HG03571 (cell line): ENCODE measurements at regions not wholly inside any gene's neighbourhood (a gene's known extent, or its start where the extent isn't known, plus 50 kb on each side); places are given as distances from the start of the nearest gene placed in this dataset.

ENCODE experiments used
- ATAC-seq: cut with Tn5 transposase; IDR thresholded peaks from one replicate; pipeline ENCODE4 v1.9.1; 2021; ENCODE audit not compliant: unreplicated experiment

GRCh38 chr20:6265204-6265904 lies 142.5 kb upstream of the FERMT1 start:
- no peak for ATAC-seq

DNA sequence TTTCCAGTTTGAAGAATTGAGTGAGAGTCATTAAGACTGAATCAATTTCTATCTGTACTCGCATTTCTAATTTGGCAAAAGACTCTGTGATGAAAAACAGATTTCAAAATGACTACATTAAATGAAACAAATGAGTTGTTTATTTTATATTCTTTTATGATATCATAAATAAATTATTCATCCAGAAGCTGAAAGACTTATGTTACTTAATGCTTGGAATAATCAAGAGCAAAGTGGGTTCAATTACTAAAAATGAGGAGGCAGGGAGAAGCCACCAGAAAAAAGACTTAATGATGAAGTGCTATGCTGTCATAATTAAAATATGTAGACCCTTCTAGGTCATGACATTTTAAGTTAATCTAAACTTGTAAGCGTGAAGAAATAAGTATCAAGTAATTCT lies 130.6 kb upstream of the FERMT1 start:
- no peak for ATAC-seq

DNA sequence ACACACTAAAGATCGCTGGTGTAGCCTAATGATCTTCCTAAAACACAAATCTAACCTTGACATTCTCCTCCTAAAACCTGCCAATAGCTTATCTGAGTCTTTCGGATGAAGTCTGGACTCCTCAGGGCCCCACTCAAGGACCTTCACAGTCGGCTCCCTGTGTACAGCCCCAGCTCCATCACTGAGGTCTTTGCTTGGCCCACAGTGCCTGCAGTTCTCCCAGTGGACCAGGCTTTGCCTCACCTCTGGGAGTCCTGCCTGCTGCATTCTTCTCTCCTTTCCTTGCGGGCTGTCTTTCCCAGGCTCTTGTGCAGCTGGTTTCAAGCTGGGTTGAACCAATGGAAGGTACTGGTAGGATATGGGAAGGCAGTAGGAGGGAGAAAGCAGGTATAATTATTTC lies 122.6 kb upstream of the FERMT1 start:
- ATAC-seq, result no peak

DNA sequence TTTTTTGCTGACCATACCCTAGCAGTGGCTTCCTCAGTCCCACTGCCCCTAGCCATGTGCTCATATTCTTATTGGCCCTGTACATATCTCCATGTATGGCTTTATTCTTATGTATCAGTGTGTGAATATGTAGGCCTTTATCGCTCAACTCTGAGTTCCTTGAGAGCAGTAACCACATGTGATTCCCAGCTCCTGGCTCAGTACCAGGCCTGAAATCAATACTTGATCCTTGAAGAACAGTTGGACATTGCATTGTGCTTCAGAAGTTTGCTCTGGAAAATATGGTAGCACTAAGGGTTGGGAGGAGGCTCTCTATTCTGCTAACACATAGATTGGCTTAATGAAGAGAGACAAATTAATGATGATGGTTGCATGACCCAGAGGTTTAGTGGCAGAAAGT lies 118.8 kb upstream of the FERMT1 start:
- no peak for ATAC-seq

GRCh38 chr20:6240059-6240458 lies 117.2 kb upstream of the FERMT1 start:
- ATAC-seq, result no peak

DNA sequence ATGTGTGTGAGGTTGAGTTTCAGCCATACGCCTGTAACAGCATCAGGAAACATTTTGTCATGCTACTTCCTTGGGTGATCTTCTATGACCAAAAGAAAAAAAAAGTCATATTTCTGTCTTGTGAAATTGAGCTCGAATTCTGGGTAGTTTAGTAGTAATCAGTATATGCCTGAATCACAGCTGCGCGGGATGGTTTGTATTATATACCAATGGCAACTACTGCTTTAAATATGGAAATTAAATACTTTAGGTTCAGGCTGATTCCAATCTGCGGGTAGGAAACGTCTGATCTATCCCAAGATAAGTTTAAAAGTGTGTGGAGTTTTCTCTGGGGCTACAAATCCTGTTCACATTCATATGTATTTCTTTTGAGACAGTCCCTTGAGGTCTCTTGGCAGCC lies 115.6 kb upstream of the FERMT1 start:
- ATAC-seq, result no peak

DNA sequence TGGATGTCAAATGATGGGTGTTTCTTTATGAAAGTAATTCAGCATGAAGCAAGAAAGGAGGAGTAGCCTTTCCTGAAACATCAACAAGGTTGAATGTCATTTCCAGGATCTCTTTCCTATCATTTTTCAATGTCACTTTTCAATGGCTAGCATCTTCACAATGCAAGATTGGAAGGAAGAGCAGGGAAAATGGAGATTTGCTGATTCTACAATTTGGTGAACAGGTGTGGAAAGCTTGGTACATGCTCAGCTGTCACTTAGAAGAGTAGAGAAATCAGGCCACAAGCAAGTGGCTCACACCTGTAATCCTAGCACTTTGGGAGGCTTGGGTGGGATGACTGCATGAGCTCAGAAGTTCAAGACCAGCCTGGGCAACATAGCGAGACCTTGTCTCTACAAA lies 112.7 kb upstream of the FERMT1 start:
- ATAC-seq, result no peak

GRCh38 chr20:6232436-6232835 lies 109.6 kb upstream of the FERMT1 start:
- ATAC-seq, result no peak

GRCh38 chr20:6231556-6231955 lies 108.7 kb upstream of the FERMT1 start:
- no peak for ATAC-seq

DNA sequence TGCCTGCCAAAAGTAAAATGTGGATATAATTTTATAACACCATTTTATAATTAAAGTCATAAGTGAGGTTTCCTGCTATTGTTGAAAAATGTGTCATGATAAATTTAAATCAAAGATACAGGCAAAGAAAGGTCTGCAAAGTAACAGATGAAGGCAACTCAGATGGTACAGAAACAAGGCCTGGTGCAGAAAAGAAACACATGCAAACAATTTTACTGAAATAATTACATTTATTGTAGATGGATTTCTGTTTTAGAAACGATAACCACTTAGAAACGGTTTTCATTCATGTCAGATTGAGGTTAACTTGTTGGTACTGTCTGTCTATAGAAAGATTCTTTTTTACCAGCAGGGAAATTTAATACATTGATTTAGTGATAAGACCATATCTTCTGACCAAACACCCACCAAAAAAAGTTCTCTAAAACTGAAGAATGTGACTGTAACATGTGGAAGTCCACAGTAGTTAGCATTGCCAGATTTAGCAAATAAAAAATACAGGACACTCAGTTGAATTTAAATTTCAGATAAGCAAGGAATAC lies 105.5 kb upstream of the FERMT1 start:
- ATAC-seq, result no peak

- ATAC-seq, result no peak
Observed at GRCh38 chr20:6213311-6213710, 90.5 kb upstream of the FERMT1 start.

DNA sequence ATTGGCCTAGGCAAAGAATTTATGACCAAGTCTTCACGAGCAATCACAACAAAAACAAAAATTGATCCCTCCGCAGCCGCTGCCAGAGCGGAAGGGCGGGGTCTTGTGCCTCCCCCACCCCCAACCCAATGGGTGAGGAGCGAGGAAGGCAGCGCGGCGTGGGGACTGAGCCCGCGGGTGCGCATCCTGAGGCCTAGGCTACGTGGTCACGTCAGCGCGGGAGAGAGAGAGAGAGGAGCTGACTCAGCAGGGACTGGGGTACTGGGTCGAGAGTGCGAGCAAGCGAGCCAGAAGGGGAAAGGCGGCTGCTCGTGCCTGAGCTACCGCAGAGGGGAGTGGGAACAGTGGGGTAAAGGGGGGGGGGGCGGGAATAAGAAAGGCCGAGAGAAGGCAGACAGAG lies 90.1 kb upstream of the FERMT1 start:
- no peak for ATAC-seq

DNA sequence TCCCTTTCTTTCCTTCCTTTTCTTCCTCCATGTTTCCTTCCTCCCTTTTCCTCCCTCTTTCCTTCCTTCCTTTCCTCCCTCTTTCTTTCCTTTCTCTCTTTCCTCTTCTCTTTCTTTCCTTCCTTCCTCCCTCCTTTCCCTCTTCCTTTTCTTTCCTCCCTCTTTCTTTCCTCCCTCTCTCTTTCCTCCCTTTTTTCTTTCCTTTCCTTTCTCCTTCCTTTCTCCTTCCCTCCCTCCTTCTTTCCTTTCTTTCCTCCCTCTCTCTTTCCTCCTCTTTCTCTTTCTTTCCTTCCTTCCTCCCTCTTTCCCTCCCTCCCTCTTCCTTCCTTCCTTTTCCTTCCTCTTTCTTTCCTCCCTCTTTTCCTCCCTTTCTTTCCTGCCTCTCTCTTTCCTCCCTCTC lies 86.3 kb upstream of the FERMT1 start:
- ATAC-seq, result no peak

GRCh38 chr20:6200092-6200491 lies 77.3 kb upstream of the FERMT1 start:
- no peak for ATAC-seq

- ATAC-seq, result no peak
Observed at GRCh38 chr20:6185268-6185667, 62.4 kb upstream of the FERMT1 start.

GRCh38 chr20:6184086-6184485 lies 61.3 kb upstream of the FERMT1 start:
- no peak for ATAC-seq

GRCh38 chr20:6180531-6180930 lies 57.7 kb upstream of the FERMT1 start:
- no peak for ATAC-seq

DNA sequence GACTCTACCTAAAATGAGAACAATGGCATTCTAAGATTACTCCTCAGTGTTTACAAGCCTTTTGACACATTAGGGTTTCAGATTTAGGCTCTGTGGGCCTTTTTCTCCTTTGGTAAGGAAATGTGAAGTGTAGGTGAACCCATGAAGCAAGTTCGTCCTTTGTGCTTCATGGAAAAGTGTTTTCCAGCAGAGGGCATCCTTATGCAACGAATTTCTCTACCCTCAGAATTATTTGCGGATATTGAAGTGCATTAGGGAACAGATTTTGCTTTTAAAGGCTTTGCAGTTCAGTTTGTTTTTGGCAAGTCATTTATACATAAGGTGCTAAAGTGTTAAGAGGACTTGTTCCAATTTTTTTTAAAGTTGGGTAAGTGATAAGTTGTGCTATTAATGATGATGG lies 55.7 kb upstream of the FERMT1 start:
- ATAC-seq, result no peak

- ATAC-seq, result no peak
Observed at GRCh38 chr20:6173481-6173880, 50.7 kb upstream of the FERMT1 start.
